GM06990 (cell line): ENCODE measurements at regions not wholly inside any gene's neighbourhood (a gene's known extent, or its start where the extent isn't known, plus 50 kb on each side); places are given as distances from the start of the nearest gene placed in this dataset.

Source experiments
- DNase-seq: peaks from one replicate; pipeline ENCODE4 v3.0.0-alpha.2; 2011; ENCODE audit not compliant: insufficient read length; ENCODE audit errors: extremely low read depth
- H3K27me3 ChIP-seq: replicated peaks from 2 replicates; pipeline ENCODE4 v1.6.0; 2011; ENCODE audit warnings: low read length; ENCODE audit not compliant: control insufficient read depth, insufficient read depth
- H3K36me3 ChIP-seq: 2 replicates; pipeline ENCODE4 v1.5.1; 2011; ENCODE audit warnings: low read length; ENCODE audit not compliant: control insufficient read depth, insufficient read depth
- H3K4me3 ChIP-seq: replicated peaks from 2 replicates; pipeline ENCODE4 v1.5.1; 2011; ENCODE audit warnings: low read depth, mild to moderate bottlenecking, control low read depth, low read length
- TF ChIP-seq, protein P1 (sequence below): IDR thresholded peaks from 2 replicates; pipeline ENCODE4 v1.5.1; 2011; ENCODE audit warnings: low read length, control low read depth, mild to moderate bottlenecking, inconsistent platforms; ENCODE audit not compliant: insufficient read depth, poor library complexity, severe bottlenecking

DNA sequence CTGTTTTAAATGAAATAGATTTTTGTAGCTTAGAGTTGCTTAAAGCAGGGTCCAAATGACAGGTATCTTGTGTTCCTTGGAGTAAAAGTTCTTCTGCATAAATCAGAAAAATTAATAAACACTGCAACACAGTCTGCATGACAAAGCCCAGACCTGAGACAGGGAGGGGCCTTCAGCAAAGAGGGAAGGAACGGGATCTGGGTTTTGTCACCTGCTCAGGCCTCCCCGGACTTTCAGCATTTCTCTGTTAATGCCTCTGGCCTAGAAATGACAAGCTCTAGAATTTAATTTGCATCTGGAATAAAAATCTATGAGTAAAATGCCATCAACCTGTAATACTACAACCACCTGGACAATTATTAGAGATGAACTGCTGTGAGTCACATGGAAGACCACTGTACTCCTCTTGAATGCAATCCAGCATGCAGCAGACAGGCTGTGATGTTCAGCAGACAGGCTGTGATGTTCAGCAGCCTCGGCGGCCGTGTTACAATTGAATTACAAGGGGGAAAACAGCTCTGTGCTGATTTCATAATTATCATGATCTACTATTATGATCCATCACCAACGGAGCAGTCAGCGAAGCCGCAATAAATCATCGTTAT lies 170.2 kb downstream of the TOX3 start:
- DNase-seq: no peak
- Histone ChIP-seq H3K27me3 (no peaks in the 10 kb centered on the region), H3K4me3 (no peak overlapping the region), H3K36me3 (no peaks in the 10 kb centered on the region)
- TF ChIP-seq, protein P1, sequence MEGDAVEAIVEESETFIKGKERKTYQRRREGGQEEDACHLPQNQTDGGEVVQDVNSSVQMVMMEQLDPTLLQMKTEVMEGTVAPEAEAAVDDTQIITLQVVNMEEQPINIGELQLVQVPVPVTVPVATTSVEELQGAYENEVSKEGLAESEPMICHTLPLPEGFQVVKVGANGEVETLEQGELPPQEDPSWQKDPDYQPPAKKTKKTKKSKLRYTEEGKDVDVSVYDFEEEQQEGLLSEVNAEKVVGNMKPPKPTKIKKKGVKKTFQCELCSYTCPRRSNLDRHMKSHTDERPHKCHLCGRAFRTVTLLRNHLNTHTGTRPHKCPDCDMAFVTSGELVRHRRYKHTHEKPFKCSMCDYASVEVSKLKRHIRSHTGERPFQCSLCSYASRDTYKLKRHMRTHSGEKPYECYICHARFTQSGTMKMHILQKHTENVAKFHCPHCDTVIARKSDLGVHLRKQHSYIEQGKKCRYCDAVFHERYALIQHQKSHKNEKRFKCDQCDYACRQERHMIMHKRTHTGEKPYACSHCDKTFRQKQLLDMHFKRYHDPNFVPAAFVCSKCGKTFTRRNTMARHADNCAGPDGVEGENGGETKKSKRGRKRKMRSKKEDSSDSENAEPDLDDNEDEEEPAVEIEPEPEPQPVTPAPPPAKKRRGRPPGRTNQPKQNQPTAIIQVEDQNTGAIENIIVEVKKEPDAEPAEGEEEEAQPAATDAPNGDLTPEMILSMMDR: no peak

DNA sequence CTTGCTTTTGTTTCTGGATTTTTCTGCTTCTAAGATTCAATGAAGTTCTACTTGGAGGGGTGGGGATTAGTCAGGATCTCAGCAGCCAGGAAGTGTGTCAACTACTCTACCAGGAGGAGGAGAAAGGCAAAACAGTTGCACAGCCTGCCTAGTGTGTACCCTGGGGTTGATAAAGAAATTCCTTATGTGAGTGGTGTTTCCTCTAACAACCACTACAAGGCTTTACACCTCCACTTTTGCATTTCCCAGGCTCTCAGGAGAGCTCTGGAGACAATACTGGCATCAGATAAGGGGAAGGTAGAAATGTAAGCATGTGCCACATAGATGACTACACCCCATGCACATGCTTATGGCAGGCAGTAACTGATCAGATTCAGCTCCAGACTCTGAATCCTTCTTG lies 174.6 kb downstream of the TOX3 start:
- TF ChIP-seq, protein P1: no peak
- H3K27me3 ChIP-seq: no peaks in the 10 kb centered on the region
- DNase-seq: no peak
- no peaks in the 10 kb centered on the region for H3K36me3 ChIP-seq
- H3K4me3 ChIP-seq: no peak overlapping the region

DNA sequence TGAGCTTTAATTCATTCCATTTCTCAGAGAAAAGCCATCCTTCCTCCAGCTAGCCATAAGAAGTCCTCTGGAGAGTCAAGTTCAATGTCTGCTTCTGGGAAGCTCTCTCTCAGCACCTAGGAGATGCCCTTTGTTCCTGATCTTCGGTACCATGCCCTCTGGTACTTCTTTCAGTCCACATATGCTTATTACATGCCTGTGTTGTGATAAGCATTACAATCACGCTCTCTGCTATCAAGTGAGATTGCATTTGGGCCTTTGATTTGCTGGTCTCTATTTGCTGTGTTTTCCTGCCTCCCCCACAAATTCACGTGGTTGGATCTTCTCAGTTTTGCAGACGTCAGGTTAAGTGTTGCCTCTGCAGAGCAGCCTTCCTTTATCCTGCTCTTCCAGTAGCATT lies 178.1 kb downstream of the TOX3 start:
- Histone ChIP-seq H3K27me3 (no peaks in the 10 kb centered on the region), H3K4me3 (no peak overlapping the region), H3K36me3 (no peaks in the 10 kb centered on the region)
- TF ChIP-seq, protein P1: no peak
- no peak for DNase-seq

DNA sequence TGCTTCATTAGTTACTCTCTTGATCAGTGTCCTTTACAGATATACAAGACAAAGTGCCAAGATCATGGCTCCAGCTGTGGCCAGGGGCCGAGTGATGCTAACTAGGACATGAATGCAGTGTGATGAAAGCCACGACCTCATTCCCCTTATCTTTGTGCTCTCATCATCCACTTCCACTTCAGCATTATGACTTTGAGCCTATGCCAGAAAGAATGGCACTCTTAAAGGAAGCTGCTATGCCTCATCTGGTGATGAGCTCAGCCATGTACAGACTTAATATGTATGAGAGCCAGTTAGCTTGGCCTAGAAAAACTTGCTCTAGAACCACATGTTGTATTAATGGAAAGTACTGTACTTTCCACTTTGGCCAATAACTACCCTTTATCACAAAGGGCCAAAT lies 179.1 kb downstream of the TOX3 start:
- Histone ChIP-seq H3K36me3 (no peaks in the 10 kb centered on the region), H3K4me3 (no peak overlapping the region), H3K27me3 (no peaks in the 10 kb centered on the region)
- TF ChIP-seq, protein P1: no peak
- DNase-seq: no peak

DNA sequence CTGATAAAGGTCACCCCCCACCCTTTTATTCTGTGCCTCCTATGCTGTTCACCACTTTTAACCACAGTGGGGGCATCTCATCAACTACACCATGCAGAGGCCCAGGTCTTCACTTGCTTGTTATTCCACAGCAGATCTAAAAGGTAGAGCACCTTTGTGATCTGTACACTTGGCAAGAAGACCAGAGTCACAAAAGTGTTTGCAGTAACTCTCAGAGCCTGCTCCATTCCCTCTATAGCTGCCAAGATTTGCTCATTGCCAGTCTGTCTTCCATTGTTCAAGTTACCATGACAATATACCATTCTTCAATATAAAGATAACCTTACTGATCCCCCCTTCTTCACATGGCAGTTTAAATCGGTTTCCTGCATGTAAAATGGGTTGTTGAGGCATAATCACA lies 180.0 kb downstream of the TOX3 start:
- Histone ChIP-seq H3K27me3 (no peaks in the 10 kb centered on the region), H3K36me3 (no peaks in the 10 kb centered on the region), H3K4me3 (no peak overlapping the region)
- TF ChIP-seq, protein P1: no peak
- no peak for DNase-seq

DNA sequence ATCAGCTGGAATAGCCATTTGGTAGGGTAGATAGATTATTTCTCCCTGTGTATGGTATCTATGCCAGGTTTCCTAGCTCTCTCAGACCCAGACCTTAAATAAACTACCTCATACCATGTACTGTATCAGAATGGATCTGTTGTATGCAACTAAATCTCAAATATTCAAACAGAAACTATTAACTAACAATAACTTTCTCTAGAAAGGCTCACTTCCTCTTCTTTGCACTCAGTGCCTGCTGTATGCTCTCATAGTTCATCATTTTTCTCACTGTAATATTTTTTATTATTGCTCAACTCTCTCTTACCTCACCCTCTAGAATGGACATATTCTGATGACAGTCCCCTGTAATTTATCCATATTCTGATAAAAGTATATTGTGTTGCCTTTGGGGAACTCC lies 182.4 kb downstream of the TOX3 start:
- Histone ChIP-seq H3K4me3 (no peak overlapping the region), H3K36me3 (no peaks in the 10 kb centered on the region), H3K27me3 (no peaks in the 10 kb centered on the region)
- no peak for DNase-seq
- TF ChIP-seq, protein P1: no peak
